ENCODE measurements at regions not wholly inside any gene's neighbourhood (a gene's known extent, or its start where the extent isn't known, plus 50 kb on each side); places are given as distances from the start of the nearest gene placed in this dataset.
"Not testable (repeated sequence)": the region's sequence is repeated elsewhere in the genome, so short reads cannot be mapped to it uniquely, and the experiment has no call there.

GRCh38 chr6:55927713-55928112, 52.3 kb upstream of the BMP5 start:
- H3K27me3 ChIP-seq (ENCODE audit: control insufficient read depth, insufficient read depth); H3K4me3 ChIP-seq (ENCODE audit: low read length); H3K4me1 ChIP-seq (ENCODE audit: control insufficient read depth, insufficient read depth, low read length); ATAC-seq; H3K9me3 ChIP-seq (ENCODE audit: control insufficient read depth, low read length); H3K27ac ChIP-seq (ENCODE audit: low read length); intact Hi-C loops (cut with DNase I): not testable (repeated sequence)
- DNase-seq: peak in 1 of 3 donors; percentile 2
- WGBS: 79% methylated on average over 2 of the region's 2 CpGs

- intact Hi-C loops (cut with DNase I): no loop called here
- ATAC-seq: no peak
Measured at GRCh38 chr6:55925292-55925691, 49.9 kb upstream of the BMP5 start.

More at GRCh38 chr6:55925292-55925691, 49.9 kb upstream of the BMP5 start:
- Histone ChIP-seq H3K27me3 (ENCODE audit: control insufficient read depth, insufficient read depth) (no peaks in the 10 kb centered on the region), H3K4me1 (ENCODE audit: control insufficient read depth, insufficient read depth, low read length) (no peaks in the 10 kb centered on the region), H3K4me3 (ENCODE audit: low read length) (no peak overlapping the region), H3K9me3 (ENCODE audit: control insufficient read depth, low read length) (no peaks in the 10 kb centered on the region), H3K27ac (ENCODE audit: low read length) (no peak overlapping the region)
- WGBS: 88% methylated on average over 1 of the region's 1 CpG
- no peak for DNase-seq
